ENCODE measurements at regions not wholly inside any gene's neighbourhood (a gene's known extent, or its start where the extent isn't known, plus 50 kb on each side); places are given as distances from the start of the nearest gene placed in this dataset.

GRCh38 chr18:4658804-4659203 lies 203.7 kb upstream of the DLGAP1 start:
- H3K4me3 ChIP-seq (ENCODE audit: low read depth, low read length) = no peak overlapping the region
- DNase-seq (ENCODE audit: extremely low spot score) = no peak
- H3K4me1 ChIP-seq (ENCODE audit: insufficient read depth) = no peaks in the 10 kb centered on the region
- no peak overlapping the region for H3K27ac ChIP-seq (ENCODE audit: low read depth)
- H3K36me3 ChIP-seq (ENCODE audit: insufficient read depth) = no peaks in the 10 kb centered on the region

GRCh38 chr18:4653418-4653817 lies 198.3 kb upstream of the DLGAP1 start:
- Histone ChIP-seq H3K36me3 (ENCODE audit: insufficient read depth) (no peaks in the 10 kb centered on the region), H3K4me3 (ENCODE audit: low read depth, low read length) (no peak overlapping the region), H3K4me1 (ENCODE audit: insufficient read depth) (no peaks in the 10 kb centered on the region), H3K27ac (ENCODE audit: low read depth) (no peak overlapping the region)
- WGBS = 95% methylated on average over 2 of the region's 2 CpGs
- no peak for DNase-seq (ENCODE audit: extremely low spot score)

GRCh38 chr18:4641771-4642368 lies 186.8 kb upstream of the DLGAP1 start:
- WGBS = 62% methylated on average over 5 of the region's 5 CpGs
- H3K4me1 ChIP-seq (ENCODE audit: insufficient read depth) = no peaks in the 10 kb centered on the region
- no peak for DNase-seq (ENCODE audit: extremely low spot score)
- H3K36me3 ChIP-seq (ENCODE audit: insufficient read depth) = no peaks in the 10 kb centered on the region
- no peak overlapping the region for H3K4me3 ChIP-seq (ENCODE audit: low read depth, low read length)
- no peak overlapping the region for H3K27ac ChIP-seq (ENCODE audit: low read depth)

GRCh38 chr18:4640349-4641012 lies 185.4 kb upstream of the DLGAP1 start:
- DNase-seq (ENCODE audit: extremely low spot score) = no peak
- H3K27ac ChIP-seq (ENCODE audit: low read depth) = no peak overlapping the region
- no peaks in the 10 kb centered on the region for H3K4me1 ChIP-seq (ENCODE audit: insufficient read depth)
- WGBS = 55% methylated on average over 3 of the region's 3 CpGs
- no peaks in the 10 kb centered on the region for H3K36me3 ChIP-seq (ENCODE audit: insufficient read depth)
- H3K4me3 ChIP-seq (ENCODE audit: low read depth, low read length) = no peak overlapping the region

DNA sequence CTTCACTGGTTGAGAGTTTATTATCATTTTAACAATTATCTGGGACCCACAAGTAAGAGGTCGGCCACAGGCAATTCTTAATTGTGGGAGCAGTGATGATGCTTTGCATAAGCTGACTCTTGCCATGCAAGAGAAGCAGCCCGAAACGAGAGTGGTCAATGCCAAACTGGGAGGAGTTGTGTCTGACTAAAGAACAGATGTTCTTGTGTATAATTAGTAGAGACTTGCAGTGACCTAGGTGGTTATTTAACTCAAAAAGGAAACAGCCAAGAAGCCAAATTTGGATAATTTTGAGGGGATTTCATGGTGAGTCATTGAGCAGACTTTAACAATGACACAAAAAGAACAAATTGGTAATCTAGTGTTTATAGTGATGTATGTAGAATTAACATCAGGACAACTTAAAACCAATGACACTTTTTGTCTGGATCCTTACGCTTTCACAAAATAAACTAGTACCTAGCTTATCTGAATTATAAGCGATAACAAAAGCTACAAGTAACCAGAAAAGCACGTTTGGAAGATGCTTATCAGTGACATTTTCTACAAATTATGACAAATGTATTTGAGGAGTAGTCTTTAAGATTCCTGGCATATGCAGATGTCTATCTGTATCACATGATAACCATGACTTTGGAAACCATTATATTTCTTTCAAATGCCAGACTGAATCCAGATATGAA lies 184.7 kb upstream of the DLGAP1 start:
- no peak overlapping the region for H3K4me3 ChIP-seq (ENCODE audit: low read depth, low read length)
- DNase-seq (ENCODE audit: extremely low spot score) = peak; percentile 5
- WGBS = 35% methylated on average over 6 of the region's 6 CpGs
- no peaks in the 10 kb centered on the region for H3K4me1 ChIP-seq (ENCODE audit: insufficient read depth)
- no peaks in the 10 kb centered on the region for H3K36me3 ChIP-seq (ENCODE audit: insufficient read depth)
- no peak overlapping the region for H3K27ac ChIP-seq (ENCODE audit: low read depth)

GRCh38 chr18:4638680-4639079 lies 183.6 kb upstream of the DLGAP1 start:
- H3K4me3 ChIP-seq (ENCODE audit: low read depth, low read length) = no peak overlapping the region
- no peak for DNase-seq (ENCODE audit: extremely low spot score)
- H3K36me3 ChIP-seq (ENCODE audit: insufficient read depth) = no peaks in the 10 kb centered on the region
- H3K27ac ChIP-seq (ENCODE audit: low read depth) = no peak overlapping the region
- H3K4me1 ChIP-seq (ENCODE audit: insufficient read depth) = no peaks in the 10 kb centered on the region
- 98% methylated on average over 6 of the region's 6 CpGs for WGBS

- no peaks in the 10 kb centered on the region for H3K4me1 ChIP-seq (ENCODE audit: insufficient read depth)
- no peak overlapping the region for H3K27ac ChIP-seq (ENCODE audit: low read depth)
- no peak overlapping the region for H3K4me3 ChIP-seq (ENCODE audit: low read depth, low read length)
- DNase-seq (ENCODE audit: extremely low spot score) = no peak
- no peaks in the 10 kb centered on the region for H3K36me3 ChIP-seq (ENCODE audit: insufficient read depth)
- 56% methylated on average over 4 of the region's 4 CpGs for WGBS
Measured at GRCh38 chr18:4637876-4638275, 182.8 kb upstream of the DLGAP1 start.

- Histone ChIP-seq H3K27ac (ENCODE audit: low read depth) (no peak overlapping the region), H3K4me1 (ENCODE audit: insufficient read depth) (no peaks in the 10 kb centered on the region), H3K36me3 (ENCODE audit: insufficient read depth) (no peaks in the 10 kb centered on the region), H3K4me3 (ENCODE audit: low read depth, low read length) (no peak overlapping the region)
- no peak for DNase-seq (ENCODE audit: extremely low spot score)
- WGBS = 39% methylated on average over 4 of the region's 4 CpGs
Measured at GRCh38 chr18:4636967-4637366, 181.9 kb upstream of the DLGAP1 start.

- Histone ChIP-seq H3K27ac (ENCODE audit: low read depth) (no peak overlapping the region), H3K4me1 (ENCODE audit: insufficient read depth) (no peaks in the 10 kb centered on the region), H3K4me3 (ENCODE audit: low read depth, low read length) (no peak overlapping the region), H3K36me3 (ENCODE audit: insufficient read depth) (no peaks in the 10 kb centered on the region)
- WGBS = 79% methylated on average over 6 of the region's 6 CpGs
- DNase-seq (ENCODE audit: extremely low spot score) = no peak
Measured at GRCh38 chr18:4631239-4631638, 176.1 kb upstream of the DLGAP1 start.

GRCh38 chr18:4605212-4605611 lies 150.1 kb upstream of the DLGAP1 start:
- H3K4me3 ChIP-seq (ENCODE audit: low read depth, low read length) = no peak overlapping the region
- no peak overlapping the region for H3K27ac ChIP-seq (ENCODE audit: low read depth)
- H3K36me3 ChIP-seq (ENCODE audit: insufficient read depth) = no peaks in the 10 kb centered on the region
- no peaks in the 10 kb centered on the region for H3K4me1 ChIP-seq (ENCODE audit: insufficient read depth)
- 9% methylated on average over 3 of the region's 3 CpGs for WGBS
- no peak for DNase-seq (ENCODE audit: extremely low spot score)

DNA sequence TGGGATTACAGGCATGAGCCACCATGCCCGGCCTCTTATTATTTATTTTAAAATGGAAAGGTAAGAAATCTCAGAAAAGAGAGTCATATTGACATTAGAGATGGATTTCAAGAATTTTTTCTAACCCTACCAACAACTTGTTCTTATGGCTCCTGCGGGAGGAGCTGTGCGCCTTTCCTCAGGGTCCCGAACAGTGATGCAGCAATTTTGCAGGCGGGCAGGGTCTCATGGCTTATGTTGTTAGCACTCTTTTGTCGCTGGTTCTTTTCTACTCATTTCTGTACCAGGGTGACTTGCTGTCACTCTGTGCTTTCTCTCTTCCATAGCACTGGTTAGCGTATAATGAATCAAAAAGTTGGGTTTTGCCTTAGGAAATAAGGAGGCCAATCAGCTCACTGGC lies 148.8 kb upstream of the DLGAP1 start:
- 82% methylated on average over 7 of the region's 7 CpGs for WGBS
- H3K36me3 ChIP-seq (ENCODE audit: insufficient read depth) = no peaks in the 10 kb centered on the region
- H3K27ac ChIP-seq (ENCODE audit: low read depth) = no peak overlapping the region
- no peaks in the 10 kb centered on the region for H3K4me1 ChIP-seq (ENCODE audit: insufficient read depth)
- no peak overlapping the region for H3K4me3 ChIP-seq (ENCODE audit: low read depth, low read length)
- no peak for DNase-seq (ENCODE audit: extremely low spot score)

GRCh38 chr18:4599312-4599711 lies 144.2 kb upstream of the DLGAP1 start:
- Histone ChIP-seq H3K27ac (ENCODE audit: low read depth) (no peak overlapping the region), H3K36me3 (ENCODE audit: insufficient read depth) (no peaks in the 10 kb centered on the region), H3K4me1 (ENCODE audit: insufficient read depth) (no peaks in the 10 kb centered on the region), H3K4me3 (ENCODE audit: low read depth, low read length) (no peak overlapping the region)
- DNase-seq (ENCODE audit: extremely low spot score) = no peak
- 41% methylated on average over 4 of the region's 4 CpGs for WGBS

DNA sequence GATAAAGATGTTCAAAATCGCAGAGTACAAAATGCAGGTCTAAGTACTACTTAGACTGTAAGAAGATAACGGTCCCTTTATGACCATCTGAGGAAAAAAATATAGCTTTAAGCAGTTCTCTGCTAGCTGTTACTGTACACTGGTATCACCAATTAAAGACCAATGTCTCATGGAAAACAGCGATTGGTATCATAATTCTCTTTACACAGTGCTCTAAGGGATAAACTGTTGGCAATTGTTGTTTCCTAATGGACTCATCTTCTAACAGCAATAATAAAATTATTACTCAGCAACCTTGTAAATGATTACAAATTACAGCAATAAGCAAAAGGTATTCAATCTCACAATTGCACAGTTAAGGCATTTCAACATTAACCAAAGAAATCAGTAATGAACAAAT lies 142.2 kb upstream of the DLGAP1 start:
- Histone ChIP-seq H3K36me3 (ENCODE audit: insufficient read depth) (no peaks in the 10 kb centered on the region), H3K4me3 (ENCODE audit: low read depth, low read length) (no peak overlapping the region), H3K27ac (ENCODE audit: low read depth) (no peak overlapping the region), H3K4me1 (ENCODE audit: insufficient read depth) (no peaks in the 10 kb centered on the region)
- 74% methylated on average over 3 of the region's 3 CpGs for WGBS
- no peak for DNase-seq (ENCODE audit: extremely low spot score)

DNA sequence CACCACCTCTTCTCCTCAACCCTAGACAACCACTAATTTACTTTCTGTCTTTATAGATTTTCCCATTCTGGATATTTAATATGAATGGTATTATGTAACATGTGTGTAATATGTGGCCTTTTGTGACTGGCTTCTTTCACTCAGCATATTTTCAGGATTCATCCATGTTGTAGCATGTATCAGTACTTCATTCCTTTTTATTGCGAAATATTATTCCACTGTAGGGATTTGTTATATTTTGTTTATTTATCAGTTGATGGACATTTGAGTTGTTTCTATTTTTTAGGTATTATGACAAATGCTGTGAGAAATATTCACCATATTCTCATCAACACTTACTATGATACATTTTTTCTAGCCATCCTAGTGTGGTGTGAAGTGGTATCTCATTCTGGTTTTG lies 138.8 kb upstream of the DLGAP1 start:
- H3K36me3 ChIP-seq (ENCODE audit: insufficient read depth) = no peaks in the 10 kb centered on the region
- no peak overlapping the region for H3K4me3 ChIP-seq (ENCODE audit: low read depth, low read length)
- DNase-seq (ENCODE audit: extremely low spot score) = no peak
- WGBS = 94% methylated on average over 1 of the region's 1 CpG
- H3K27ac ChIP-seq (ENCODE audit: low read depth) = no peak overlapping the region
- no peaks in the 10 kb centered on the region for H3K4me1 ChIP-seq (ENCODE audit: insufficient read depth)

Measured in urinary bladder (tissue), 3 donors.